ENCODE measurements at regions not wholly inside any gene's neighbourhood (a gene's known extent, or its start where the extent isn't known, plus 50 kb on each side); places are given as distances from the start of the nearest gene placed in this dataset.

- TF ChIP-seq REST (IDR thresholded peaks at IDR 0.05; ENCODE audit: low read depth) (no peak), EGR1 (IDR thresholded peaks at IDR 0.05; ENCODE audit: low read depth) (no peak), CTCF (IDR thresholded peaks at IDR 0.05 in 2 of 3, conservative IDR thresholded peaks at IDR 0.05 in 1 of 3; ENCODE audit: borderline replicate concordance in 1 of 3, insufficient read depth in 1 of 3, low read depth in 2 of 3, low read length in 2 of 3) (no peak), ZNF274 (IDR thresholded peaks at IDR 0.05; ENCODE audit: low read depth, low read length) (no peak)
These were observed 170.9 kb downstream of the KDM5D start (continued) for GRCh38 chrY:19573646-19574045.

- TF ChIP-seq CBX3 (IDR thresholded peaks at IDR 0.05; ENCODE audit: low read depth): no peak
- no peak for TF ChIP-seq ATF3 (IDR thresholded peaks at IDR 0.05)
- no peak for TF ChIP-seq JUND (IDR thresholded peaks at IDR 0.05)
- no peak for TF ChIP-seq MAX (IDR thresholded peaks at IDR 0.05)
- no peak for TF ChIP-seq SIN3A (IDR thresholded peaks at IDR 0.05; ENCODE audit: low read depth)
- no peak for TF ChIP-seq ZBTB33 (IDR thresholded peaks at IDR 0.05; ENCODE audit: extremely low read depth, insufficient replicate concordance, low read length)
- no peak for TF ChIP-seq EGR1 (IDR thresholded peaks at IDR 0.05; ENCODE audit: low read depth)
- no peak for TF ChIP-seq FOSL1 (IDR thresholded peaks at IDR 0.05; ENCODE audit: low read depth)
- no peak for TF ChIP-seq POLR2AphosphoS5 (IDR thresholded peaks at IDR 0.05; ENCODE audit: low read depth, low read length)
- no peak for TF ChIP-seq SRF (IDR thresholded peaks at IDR 0.05; ENCODE audit: low read depth)
- no peak for TF ChIP-seq ZFX (IDR thresholded peaks at IDR 0.05)
- no peak for TF ChIP-seq SP1 (IDR thresholded peaks at IDR 0.05; ENCODE audit: low read depth)
- TF ChIP-seq CEBPB (IDR thresholded peaks at IDR 0.05; ENCODE audit: low read depth): no peak
- no peak for TF ChIP-seq POLR2A (IDR thresholded peaks at IDR 0.05; ENCODE audit: borderline replicate concordance, extremely low read depth, insufficient read depth, insufficient read length)
- TF ChIP-seq EZH2 (IDR thresholded peaks at IDR 0.05): no peak
- TF ChIP-seq ELF1 (IDR thresholded peaks at IDR 0.05; ENCODE audit: borderline replicate concordance, low read depth): no peak
- TF ChIP-seq YY1 (IDR thresholded peaks at IDR 0.05; ENCODE audit: extremely low read depth, insufficient replicate concordance, low read depth, low read length): no peak
- CTCF ChIA-PET: no interaction called here
- POLR2A ChIA-PET: no interaction called here
- BruUV-seq (replicated peaks): no TSS peak
- Histone ChIP-seq H3K4me3 (replicated peaks in 1 of 2; ENCODE audit: low read depth in 1 of 2, low read length in 2 of 2) (no peak overlapping the region), H2AFZ (ENCODE audit: low read depth, low read length, poor library complexity, severe bottlenecking) (no peak overlapping the region), H3K9me2 (ENCODE audit: insufficient read depth) (no peaks in the 10 kb centered on the region), H3K4me1 (ENCODE audit: control insufficient read depth in 1 of 2, insufficient read depth in 2 of 2, low read length in 2 of 2) (no peaks in the 10 kb centered on the region), H3K4me2 (ENCODE audit: low read length) (no peak overlapping the region), H3K27me3 (ENCODE audit: insufficient read depth, low read length) (no peaks in the 10 kb centered on the region), H3K27ac (ENCODE audit: low read depth, low read length) (no peak overlapping the region), H4K20me1 (ENCODE audit: insufficient read depth) (no peaks in the 10 kb centered on the region), H3K9me3 (ENCODE audit: control insufficient read depth in 1 of 2, insufficient read depth in 1 of 2, low read depth in 1 of 2, low read length in 2 of 2) (no peaks in the 10 kb centered on the region), H3K9ac (ENCODE audit: low read length) (no peak overlapping the region), H3K36me3 (ENCODE audit: control insufficient read depth in 1 of 2, insufficient read depth in 2 of 2, low read length in 2 of 2) (no peaks in the 10 kb centered on the region), H3K79me2 (ENCODE audit: insufficient read depth, low read length) (peaks cover 58% of the 10 kb centered on the region)
- DNase-seq (ENCODE audit: low read depth, low spot score): no peak
- intact Hi-C loops (cut with micrococcal nuclease): no loop called here
- ATAC-seq: no peak
- RAD21 ChIA-PET (ENCODE audit: low non-redundant PET in 1 of 2, low total read pairs in 2 of 2, uncharacterized antibody in 2 of 2, unreplicated experiment in 2 of 2): no interaction called here
These were observed 173.5 kb downstream of the KDM5D start for GRCh38 chrY:19570999-19571398.
